GM23338 (cell line): ENCODE measurements at regions not wholly inside any gene's neighbourhood (a gene's known extent, or its start where the extent isn't known, plus 50 kb on each side); places are given as distances from the start of the nearest gene placed in this dataset.

Experiments
- CTCF ChIP-seq, 2 experiments: fragments of 200-600 bp in 1 of 2; sonication (generic) in 1 of 2; conservative IDR thresholded peaks; 2 replicates each; pipeline versions ENCODE4 v1.5.1 to v1.6.1; 2016 to 2017; ENCODE audit warnings: antibody characterized with exemption in 2 of 2, low read depth in 2 of 2, mild to moderate bottlenecking in 2 of 2, moderate library complexity in 1 of 2
- EZH2 ChIP-seq: fragments of 200-600 bp; sonication (generic); IDR thresholded peaks from one replicate; pipeline ENCODE4 v1.8.0; 2017; ENCODE audit warnings: antibody characterized with exemption, mild to moderate bottlenecking, low read depth; ENCODE audit not compliant: unreplicated experiment
- EZH2phosphoT487 ChIP-seq: fragments of 200-600 bp; sonication (generic); IDR thresholded peaks from one replicate; pipeline ENCODE4 v1.8.1; 2018; ENCODE audit warnings: antibody characterized with exemption; ENCODE audit not compliant: unreplicated experiment
- POLR2AphosphoS5 ChIP-seq: IDR thresholded peaks from 2 replicates; pipeline ENCODE4 v1.6.1; 2016; ENCODE audit warnings: antibody characterized with exemption, low read depth

- TF ChIP-seq POLR2AphosphoS5 (no peak), CTCF (conservative IDR thresholded peaks at IDR 0.05; ENCODE audit: low read depth in 2 of 2) (no peak), EZH2 (no peak), EZH2phosphoT487 (no peak)
Observed at GRCh38 chr6:98124171-98124570, 710.2 kb upstream of the POU3F2 start.
